ENCODE measurements at regions not wholly inside any gene's neighbourhood (a gene's known extent, or its start where the extent isn't known, plus 50 kb on each side); places are given as distances from the start of the nearest gene placed in this dataset.

GRCh38 chr1:14160781-14161180 is 437.7 kb upstream of the KAZN start:
- no peak overlapping the region for H3K4me3 Mint-ChIP-seq
- H3K27me3 Mint-ChIP-seq (ENCODE audit: low read depth): peaks cover 22% of the 10 kb centered on the region
- DNase-seq (ENCODE audit: low spot score): no peak
- no peak overlapping the region for H3K27ac Mint-ChIP-seq
- peaks cover 44% of the 10 kb centered on the region for H3K36me3 Mint-ChIP-seq
- TF ChIP-seq SMAD4 (CRISPR knock-in tag; IDR thresholded peaks at IDR 0.05) (no peak), ZNF281 (CRISPR knock-in tag; IDR thresholded peaks at IDR 0.05) (no peak), GABPB1 (CRISPR knock-in tag; IDR thresholded peaks at IDR 0.05) (no peak), RORB (CRISPR knock-in tag; IDR thresholded peaks at IDR 0.05) (no peak), ZNF317 (CRISPR knock-in tag; IDR thresholded peaks at IDR 0.05; ENCODE audit: borderline replicate concordance, low read depth) (no peak), RELA (CRISPR knock-in tag; IDR thresholded peaks at IDR 0.05; ENCODE audit: borderline replicate concordance) (no peak), KAT7 (CRISPR knock-in tag; IDR thresholded peaks at IDR 0.05; ENCODE audit: borderline replicate concordance) (no peak), NR3C1 (CRISPR knock-in tag; conservative IDR thresholded peaks at IDR 0.05; ENCODE audit: low read depth) (no peak), E2F4 (CRISPR knock-in tag; IDR thresholded peaks at IDR 0.05; ENCODE audit: borderline replicate concordance, low read depth) (no peak), ZNF232 (CRISPR knock-in tag; IDR thresholded peaks at IDR 0.05) (no peak), TP53 (CRISPR knock-in tag; IDR thresholded peaks at IDR 0.05) (no peak)
- ChIA-PET CTCF (no interaction called here), POLR2A (no interaction called here)
- peaks cover 71% of the 10 kb centered on the region for H3K9me3 Mint-ChIP-seq
- no peak for ATAC-seq
- H3K4me1 Mint-ChIP-seq: peaks cover 13% of the 10 kb centered on the region

DNA sequence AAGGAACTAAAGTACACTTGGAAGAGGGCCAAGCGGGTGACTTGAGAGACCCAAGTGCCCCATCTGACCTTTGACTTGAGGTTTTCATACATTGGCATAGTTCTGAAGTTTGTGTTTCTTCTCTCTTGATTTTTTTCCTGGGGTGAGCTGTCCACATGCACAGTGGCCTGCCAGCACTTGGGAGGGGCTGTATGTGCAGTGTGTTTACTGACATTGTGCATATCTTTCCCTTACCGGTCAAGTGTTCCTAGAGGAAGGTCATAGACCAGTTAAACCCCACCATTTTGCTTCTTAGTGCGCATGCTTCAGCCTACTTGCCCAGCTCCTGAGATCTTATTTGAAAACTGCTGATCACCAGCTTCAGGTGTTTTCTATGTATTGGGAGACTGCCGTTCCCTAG is 435.2 kb upstream of the KAZN start:
- Mint-ChIP-seq H3K4me3 (no peak overlapping the region), H3K36me3 (peaks cover 22% of the 10 kb centered on the region), H3K4me1 (peaks cover 18% of the 10 kb centered on the region), H3K9me3 (peaks cover 46% of the 10 kb centered on the region), H3K27me3 (ENCODE audit: low read depth) (peaks cover 19% of the 10 kb centered on the region), H3K27ac (no peak overlapping the region)
- POLR2A ChIA-PET: no interaction called here
- ATAC-seq (no peak), DNase-seq (ENCODE audit: low spot score) (no peak)
- CTCF ChIA-PET: no interaction called here
- TF ChIP-seq JAZF1 (CRISPR knock-in tag; IDR thresholded peaks at IDR 0.05) (no peak), ZNF281 (CRISPR knock-in tag; IDR thresholded peaks at IDR 0.05) (no peak), MLX (CRISPR knock-in tag; IDR thresholded peaks at IDR 0.05) (no peak), SMAD4 (CRISPR knock-in tag; IDR thresholded peaks at IDR 0.05) (no peak), OVOL2 (CRISPR knock-in tag; IDR thresholded peaks at IDR 0.05; ENCODE audit: borderline replicate concordance) (no peak), TCF7 (CRISPR knock-in tag; IDR thresholded peaks at IDR 0.05; ENCODE audit: low read depth) (no peak), CBFB (CRISPR knock-in tag; IDR thresholded peaks at IDR 0.05; ENCODE audit: low read depth) (no peak), ELF4 (CRISPR knock-in tag; IDR thresholded peaks at IDR 0.05; ENCODE audit: low read depth) (no peak), ZNF263 (CRISPR knock-in tag; IDR thresholded peaks at IDR 0.05; ENCODE audit: low read depth) (no peak), HMGA2 (CRISPR knock-in tag; IDR thresholded peaks at IDR 0.05) (no peak)
- TF ChIP-seq, protein P1, sequence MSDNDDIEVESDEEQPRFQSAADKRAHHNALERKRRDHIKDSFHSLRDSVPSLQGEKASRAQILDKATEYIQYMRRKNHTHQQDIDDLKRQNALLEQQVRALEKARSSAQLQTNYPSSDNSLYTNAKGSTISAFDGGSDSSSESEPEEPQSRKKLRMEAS (CRISPR knock-in tag; IDR thresholded peaks at IDR 0.05): no peak
- TF ChIP-seq, protein P2, sequence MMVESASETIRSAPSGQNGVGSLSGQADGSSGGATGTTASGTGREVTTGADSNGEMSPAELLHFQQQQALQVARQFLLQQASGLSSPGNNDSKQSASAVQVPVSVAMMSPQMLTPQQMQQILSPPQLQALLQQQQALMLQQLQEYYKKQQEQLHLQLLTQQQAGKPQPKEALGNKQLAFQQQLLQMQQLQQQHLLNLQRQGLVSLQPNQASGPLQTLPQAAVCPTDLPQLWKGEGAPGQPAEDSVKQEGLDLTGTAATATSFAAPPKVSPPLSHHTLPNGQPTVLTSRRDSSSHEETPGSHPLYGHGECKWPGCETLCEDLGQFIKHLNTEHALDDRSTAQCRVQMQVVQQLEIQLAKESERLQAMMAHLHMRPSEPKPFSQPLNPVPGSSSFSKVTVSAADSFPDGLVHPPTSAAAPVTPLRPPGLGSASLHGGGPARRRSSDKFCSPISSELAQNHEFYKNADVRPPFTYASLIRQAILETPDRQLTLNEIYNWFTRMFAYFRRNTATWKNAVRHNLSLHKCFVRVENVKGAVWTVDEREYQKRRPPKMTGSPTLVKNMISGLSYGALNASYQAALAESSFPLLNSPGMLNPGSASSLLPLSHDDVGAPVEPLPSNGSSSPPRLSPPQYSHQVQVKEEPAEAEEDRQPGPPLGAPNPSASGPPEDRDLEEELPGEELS (CRISPR knock-in tag; IDR thresholded peaks at IDR 0.05): no peak
- TF ChIP-seq, protein P3, sequence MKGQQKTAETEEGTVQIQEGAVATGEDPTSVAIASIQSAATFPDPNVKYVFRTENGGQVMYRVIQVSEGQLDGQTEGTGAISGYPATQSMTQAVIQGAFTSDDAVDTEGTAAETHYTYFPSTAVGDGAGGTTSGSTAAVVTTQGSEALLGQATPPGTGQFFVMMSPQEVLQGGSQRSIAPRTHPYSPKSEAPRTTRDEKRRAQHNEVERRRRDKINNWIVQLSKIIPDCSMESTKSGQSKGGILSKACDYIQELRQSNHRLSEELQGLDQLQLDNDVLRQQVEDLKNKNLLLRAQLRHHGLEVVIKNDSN (CRISPR knock-in tag; IDR thresholded peaks at IDR 0.05): no peak
- TF ChIP-seq, protein P4, sequence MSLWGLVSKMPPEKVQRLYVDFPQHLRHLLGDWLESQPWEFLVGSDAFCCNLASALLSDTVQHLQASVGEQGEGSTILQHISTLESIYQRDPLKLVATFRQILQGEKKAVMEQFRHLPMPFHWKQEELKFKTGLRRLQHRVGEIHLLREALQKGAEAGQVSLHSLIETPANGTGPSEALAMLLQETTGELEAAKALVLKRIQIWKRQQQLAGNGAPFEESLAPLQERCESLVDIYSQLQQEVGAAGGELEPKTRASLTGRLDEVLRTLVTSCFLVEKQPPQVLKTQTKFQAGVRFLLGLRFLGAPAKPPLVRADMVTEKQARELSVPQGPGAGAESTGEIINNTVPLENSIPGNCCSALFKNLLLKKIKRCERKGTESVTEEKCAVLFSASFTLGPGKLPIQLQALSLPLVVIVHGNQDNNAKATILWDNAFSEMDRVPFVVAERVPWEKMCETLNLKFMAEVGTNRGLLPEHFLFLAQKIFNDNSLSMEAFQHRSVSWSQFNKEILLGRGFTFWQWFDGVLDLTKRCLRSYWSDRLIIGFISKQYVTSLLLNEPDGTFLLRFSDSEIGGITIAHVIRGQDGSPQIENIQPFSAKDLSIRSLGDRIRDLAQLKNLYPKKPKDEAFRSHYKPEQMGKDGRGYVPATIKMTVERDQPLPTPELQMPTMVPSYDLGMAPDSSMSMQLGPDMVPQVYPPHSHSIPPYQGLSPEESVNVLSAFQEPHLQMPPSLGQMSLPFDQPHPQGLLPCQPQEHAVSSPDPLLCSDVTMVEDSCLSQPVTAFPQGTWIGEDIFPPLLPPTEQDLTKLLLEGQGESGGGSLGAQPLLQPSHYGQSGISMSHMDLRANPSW (CRISPR knock-in tag; conservative IDR thresholded peaks at IDR 0.05; ENCODE audit: low read depth): no peak
